HFFc6 (cell line): ENCODE measurements at regions not wholly inside any gene's neighbourhood (a gene's known extent, or its start where the extent isn't known, plus 50 kb on each side); places are given as distances from the start of the nearest gene placed in this dataset.
A peak's percentile ranks its signal among the peaks of the same experiment; 100 is the strongest.

ENCODE experiments used
- DNase-seq: peaks from one replicate; pipeline ENCODE4 v3.0.0-alpha.2; 2018
- H3K27ac Mint-ChIP-seq: 2 replicates; pipeline ENCODE4 v1.8.0; 2020; ENCODE audit warnings: mild to moderate bottlenecking, mixed read lengths
- H3K27me3 Mint-ChIP-seq: 2 replicates; pipeline ENCODE4 v1.8.0; 2021; ENCODE audit warnings: mild to moderate bottlenecking, moderate library complexity, mixed read lengths; ENCODE audit not compliant: insufficient read depth
- H3K36me3 Mint-ChIP-seq: 2 replicates; pipeline ENCODE4 v1.8.0; 2021; ENCODE audit warnings: low read depth, mixed read lengths
- H3K4me1 Mint-ChIP-seq: 2 replicates; pipeline ENCODE4 v1.8.0; 2020; ENCODE audit warnings: low read depth, mixed read lengths
- H3K4me3 Mint-ChIP-seq: 2 replicates; pipeline ENCODE4 v1.8.0; 2020; ENCODE audit warnings: mild to moderate bottlenecking, moderate library complexity, mixed read lengths
- H3K9me3 Mint-ChIP-seq: 2 replicates; pipeline ENCODE4 v1.8.0; 2020; ENCODE audit warnings: mild to moderate bottlenecking, mixed read lengths
- TF ChIP-seq, protein P1 (sequence below): fragments of 200-600 bp; sonication (generic); IDR thresholded peaks from 2 replicates; pipeline ENCODE4 v1.5.0; 2021; ENCODE audit warnings: antibody characterized with exemption, mild to moderate bottlenecking

DNA sequence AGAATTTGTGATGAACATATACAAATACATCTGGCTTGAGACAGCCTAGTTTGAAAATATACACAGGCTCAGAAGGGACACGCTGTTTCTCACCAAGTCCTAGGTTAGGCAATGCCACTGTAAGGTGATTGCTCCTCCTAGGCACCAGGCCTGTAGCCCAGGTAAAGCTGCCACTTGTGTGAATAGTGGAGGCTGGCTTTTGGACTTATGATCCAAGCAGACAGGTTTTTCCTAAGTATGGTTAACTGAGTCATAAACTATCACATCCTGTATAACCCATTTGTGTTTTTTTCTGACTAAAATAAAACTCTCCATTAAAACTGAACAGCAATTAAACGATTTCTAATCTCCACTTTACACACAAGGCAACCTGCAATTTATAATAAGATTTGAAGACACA, 81.0 kb downstream of the SEMA4F start:
- Mint-ChIP-seq H3K4me3 (peak overlapping the region; percentile 47), H3K36me3 (peaks cover 14% of the 10 kb centered on the region), H3K9me3 (peaks cover 14% of the 10 kb centered on the region), H3K27me3 (no peaks in the 10 kb centered on the region), H3K27ac (peak overlapping the region; percentile 77), H3K4me1 (peaks cover 42% of the 10 kb centered on the region)
- no peak for DNase-seq
- TF ChIP-seq, protein P1, sequence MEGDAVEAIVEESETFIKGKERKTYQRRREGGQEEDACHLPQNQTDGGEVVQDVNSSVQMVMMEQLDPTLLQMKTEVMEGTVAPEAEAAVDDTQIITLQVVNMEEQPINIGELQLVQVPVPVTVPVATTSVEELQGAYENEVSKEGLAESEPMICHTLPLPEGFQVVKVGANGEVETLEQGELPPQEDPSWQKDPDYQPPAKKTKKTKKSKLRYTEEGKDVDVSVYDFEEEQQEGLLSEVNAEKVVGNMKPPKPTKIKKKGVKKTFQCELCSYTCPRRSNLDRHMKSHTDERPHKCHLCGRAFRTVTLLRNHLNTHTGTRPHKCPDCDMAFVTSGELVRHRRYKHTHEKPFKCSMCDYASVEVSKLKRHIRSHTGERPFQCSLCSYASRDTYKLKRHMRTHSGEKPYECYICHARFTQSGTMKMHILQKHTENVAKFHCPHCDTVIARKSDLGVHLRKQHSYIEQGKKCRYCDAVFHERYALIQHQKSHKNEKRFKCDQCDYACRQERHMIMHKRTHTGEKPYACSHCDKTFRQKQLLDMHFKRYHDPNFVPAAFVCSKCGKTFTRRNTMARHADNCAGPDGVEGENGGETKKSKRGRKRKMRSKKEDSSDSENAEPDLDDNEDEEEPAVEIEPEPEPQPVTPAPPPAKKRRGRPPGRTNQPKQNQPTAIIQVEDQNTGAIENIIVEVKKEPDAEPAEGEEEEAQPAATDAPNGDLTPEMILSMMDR = no peak

DNA sequence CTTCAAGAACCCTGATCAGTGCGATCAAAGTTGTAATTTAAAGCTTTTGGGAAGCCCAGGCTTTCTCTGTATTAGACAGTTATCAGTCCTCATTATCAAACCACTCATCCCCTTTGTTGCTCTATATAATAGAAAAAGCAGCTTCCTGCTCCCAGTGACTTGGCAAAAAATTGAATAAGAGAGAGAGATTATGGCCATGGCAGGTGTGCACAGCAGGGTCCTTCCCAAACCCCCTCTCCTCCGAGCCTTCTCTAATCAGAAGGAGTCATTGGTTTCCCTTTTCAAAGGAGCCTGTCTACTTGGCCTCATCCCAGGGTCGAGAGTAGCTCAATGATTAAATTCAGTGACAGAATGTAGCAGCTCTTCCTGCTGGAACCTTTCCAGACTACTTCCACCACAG, 81.5 kb downstream of the SEMA4F start:
- no peak for DNase-seq
- peak overlapping the region; percentile 77 for H3K27ac Mint-ChIP-seq
- H3K27me3 Mint-ChIP-seq = no peaks in the 10 kb centered on the region; the same call in 1 of the 2 replicates
- peaks cover 14% of the 10 kb centered on the region for H3K36me3 Mint-ChIP-seq
- TF ChIP-seq, protein P1 = no peak
- peak overlapping the region; percentile 47; the same call in 1 of the 2 replicates for H3K4me3 Mint-ChIP-seq
- peaks cover 48% of the 10 kb centered on the region for H3K4me1 Mint-ChIP-seq
- H3K9me3 Mint-ChIP-seq = peaks cover 14% of the 10 kb centered on the region

DNA sequence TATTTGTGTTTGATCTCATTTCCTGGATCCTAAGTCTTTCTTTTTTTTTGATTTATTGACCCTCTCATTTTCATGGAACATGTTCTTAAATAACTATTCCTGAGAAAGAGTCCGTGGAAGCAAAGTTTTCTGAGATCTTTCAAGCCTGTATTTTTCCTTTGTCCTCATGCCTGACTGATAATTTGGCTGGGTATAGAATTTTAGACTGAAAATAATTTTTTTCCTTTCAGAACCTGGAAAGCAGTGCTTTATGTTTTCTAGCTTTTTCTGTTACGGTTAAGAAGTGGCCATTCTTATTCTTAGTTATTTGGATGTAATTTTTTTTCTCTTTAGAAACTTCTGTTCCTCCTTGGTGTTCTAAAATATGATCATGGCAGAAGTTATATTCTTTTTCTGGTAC, 82.5 kb downstream of the SEMA4F start:
- peaks cover 58% of the 10 kb centered on the region for H3K4me1 Mint-ChIP-seq
- TF ChIP-seq, protein P1 = no peak
- H3K9me3 Mint-ChIP-seq = peaks cover 14% of the 10 kb centered on the region
- H3K4me3 Mint-ChIP-seq = no peak overlapping the region
- H3K27ac Mint-ChIP-seq = no peak overlapping the region
- peaks cover 14% of the 10 kb centered on the region for H3K36me3 Mint-ChIP-seq
- no peak for DNase-seq
- no peaks in the 10 kb centered on the region; the same call in 1 of the 2 replicates for H3K27me3 Mint-ChIP-seq

DNA sequence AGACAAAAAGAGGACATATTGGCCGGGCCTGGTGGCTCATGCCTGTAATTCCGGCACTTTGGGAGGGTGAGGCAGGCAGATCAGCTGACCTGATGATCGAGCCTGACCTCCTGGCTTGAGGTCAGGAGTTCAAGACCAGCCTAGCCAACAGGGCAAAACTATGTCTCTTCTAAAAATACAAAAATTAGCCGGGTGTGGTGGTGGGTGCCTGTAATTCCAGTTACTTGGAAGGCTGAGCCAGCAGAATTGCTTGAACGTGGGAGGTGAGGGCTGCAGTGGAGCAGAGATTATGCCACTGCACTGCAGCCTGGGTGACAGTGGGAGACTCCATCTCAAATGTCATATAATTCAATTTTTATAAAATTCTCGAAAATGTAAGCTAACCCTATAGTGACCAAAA, 84.5 kb downstream of the SEMA4F start:
- no peaks in the 10 kb centered on the region; the same call in 1 of the 2 replicates for H3K27me3 Mint-ChIP-seq
- TF ChIP-seq, protein P1 = no peak
- peaks cover 72% of the 10 kb centered on the region for H3K4me1 Mint-ChIP-seq
- DNase-seq = no peak
- H3K4me3 Mint-ChIP-seq = no peak overlapping the region
- peaks cover 14% of the 10 kb centered on the region for H3K9me3 Mint-ChIP-seq
- H3K36me3 Mint-ChIP-seq = peaks cover 14% of the 10 kb centered on the region
- no peak overlapping the region for H3K27ac Mint-ChIP-seq

DNA sequence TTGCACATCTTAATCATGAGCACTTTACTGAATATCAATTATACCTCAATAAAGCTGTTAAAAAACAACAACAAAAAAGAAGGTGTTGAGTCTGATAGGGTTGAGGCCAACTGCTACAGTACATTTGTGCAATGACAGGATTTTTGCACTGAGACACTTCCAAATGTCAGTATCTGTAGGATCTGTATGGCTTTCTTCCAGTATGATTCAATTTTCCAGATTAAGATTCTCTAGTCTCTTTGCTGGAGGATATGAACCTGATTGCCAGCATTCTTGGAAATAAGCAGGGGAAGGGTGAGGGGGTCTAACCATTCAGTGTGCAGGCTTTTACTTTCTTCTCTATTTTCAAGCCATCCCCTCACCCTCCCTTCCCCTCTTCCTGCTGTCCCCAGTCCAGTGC, 85.1 kb downstream of the SEMA4F start:
- peaks cover 67% of the 10 kb centered on the region for H3K4me1 Mint-ChIP-seq
- TF ChIP-seq, protein P1 = no peak
- H3K9me3 Mint-ChIP-seq = peaks cover 14% of the 10 kb centered on the region

More for the DNA sequence above, 85.1 kb downstream of the SEMA4F start:
- Mint-ChIP-seq H3K27me3 (no peaks in the 10 kb centered on the region; the same call in 1 of the 2 replicates), H3K27ac (peak overlapping the region; percentile 86), H3K36me3 (peaks cover 14% of the 10 kb centered on the region), H3K4me3 (no peak overlapping the region)
- DNase-seq = peak; percentile 39
